AG09319 (cell line): ENCODE measurements at regions not wholly inside any gene's neighbourhood (a gene's known extent, or its start where the extent isn't known, plus 50 kb on each side); places are given as distances from the start of the nearest gene placed in this dataset.

ENCODE experiments used
- DNase-seq: peaks from one replicate; pipeline ENCODE4 v3.0.0-alpha.2; 2010; ENCODE audit warnings: low read depth; ENCODE audit errors: extremely low read depth
- CTCF ChIP-seq: IDR thresholded peaks from 2 replicates; pipeline ENCODE4 v1.5.1; 2011; ENCODE audit warnings: low read depth, mild to moderate bottlenecking, inconsistent platforms, low read length, moderate library complexity

GRCh38 chr9:38137342-38137741 lies 68.3 kb upstream of the SHB start:
- no peak for DNase-seq
- no peak for TF ChIP-seq CTCF

GRCh38 chr9:38136386-38136785 lies 67.4 kb upstream of the SHB start:
- no peak for DNase-seq
- TF ChIP-seq CTCF = no peak

GRCh38 chr9:38134611-38135237 lies 65.7 kb upstream of the SHB start:
- no peak for TF ChIP-seq CTCF
- no peak for DNase-seq

GRCh38 chr9:38133595-38133994 lies 64.6 kb upstream of the SHB start:
- TF ChIP-seq CTCF = no peak
- DNase-seq = no peak

- DNase-seq = no peak
- TF ChIP-seq CTCF = no peak
Observed at GRCh38 chr9:38132956-38133355, 63.9 kb upstream of the SHB start.

- no peak for TF ChIP-seq CTCF
- DNase-seq = no peak
Observed at GRCh38 chr9:38131729-38132128, 62.7 kb upstream of the SHB start.

GRCh38 chr9:38130724-38131123 lies 61.7 kb upstream of the SHB start:
- no peak for DNase-seq
- no peak for TF ChIP-seq CTCF
